Eye (tissue), 1 donor: ENCODE measurements at regions not wholly inside any gene's neighbourhood (a gene's known extent, or its start where the extent isn't known, plus 50 kb on each side); places are given as distances from the start of the nearest gene placed in this dataset.
"Not testable (repeated sequence)": the region's sequence is repeated elsewhere in the genome, so short reads cannot be mapped to it uniquely, and the experiment has no call there.

Experiments
- DNase-seq: peaks from one replicate; pipeline ENCODE4 v3.0.0-alpha.2; 2015

DNA sequence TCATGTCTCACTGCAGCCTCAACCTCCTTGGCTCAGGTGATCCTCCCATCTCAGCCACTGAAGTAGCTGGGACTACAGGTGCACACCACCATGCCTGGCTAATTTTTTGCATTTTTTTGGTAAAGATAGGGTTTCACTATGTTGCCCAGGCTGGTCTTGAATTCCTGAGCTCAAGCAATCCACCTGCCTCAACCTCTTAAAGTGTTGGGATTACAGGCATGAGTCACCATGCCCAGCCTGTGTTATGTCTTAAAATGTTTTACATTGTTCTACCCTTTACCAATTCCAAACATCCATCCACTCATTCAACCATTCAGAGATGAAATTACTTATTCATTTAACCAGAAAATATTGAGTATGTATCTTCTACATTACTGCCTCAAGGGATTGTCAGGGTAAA lies 111.6 kb upstream of the BTG1 start:
- no peak for DNase-seq

GRCh38 chr12:92255741-92256140 lies 110.1 kb upstream of the BTG1 start:
- no peak for DNase-seq

DNA sequence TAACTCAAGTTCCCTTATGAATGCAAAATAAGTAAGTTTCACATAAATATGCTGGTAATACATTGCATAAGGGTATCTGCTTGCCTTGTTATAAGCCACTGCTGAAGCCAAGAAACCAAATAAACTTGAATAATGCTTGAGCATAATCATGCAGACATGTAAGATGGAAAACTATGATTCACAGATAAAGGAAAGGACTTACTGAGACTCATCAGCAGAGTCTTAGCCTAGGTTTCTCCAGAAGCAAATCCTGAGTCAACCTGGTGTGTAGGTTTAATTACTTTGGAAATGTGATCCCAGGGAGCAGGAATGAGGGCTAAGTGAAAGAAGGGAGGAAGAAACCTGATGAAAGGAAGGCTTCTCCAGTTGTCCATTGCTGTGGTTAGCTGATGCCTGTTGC lies 107.7 kb upstream of the BTG1 start:
- DNase-seq, result no peak

DNA sequence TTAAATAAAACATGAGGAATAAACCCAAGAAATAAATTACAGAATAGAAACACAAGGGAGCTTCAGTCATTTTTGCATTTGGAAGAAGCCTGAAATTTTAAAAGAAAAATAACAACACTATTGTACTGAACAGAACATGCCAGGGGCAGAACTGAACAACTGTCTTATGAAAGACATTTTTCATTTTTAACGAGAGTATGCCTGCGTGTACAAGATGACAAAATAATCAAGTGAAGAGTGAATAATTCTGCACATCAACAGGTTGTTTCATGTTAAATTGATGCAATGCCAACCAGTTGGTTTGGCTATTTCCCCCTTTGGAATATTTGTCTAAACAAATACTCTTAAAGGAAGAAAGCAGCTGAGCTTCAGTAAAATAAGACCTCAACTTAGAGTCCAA lies 103.3 kb upstream of the BTG1 start:
- no peak for DNase-seq

- DNase-seq, result no peak
These were observed 98.4 kb upstream of the BTG1 start for GRCh38 chr12:92244036-92244435.

DNA sequence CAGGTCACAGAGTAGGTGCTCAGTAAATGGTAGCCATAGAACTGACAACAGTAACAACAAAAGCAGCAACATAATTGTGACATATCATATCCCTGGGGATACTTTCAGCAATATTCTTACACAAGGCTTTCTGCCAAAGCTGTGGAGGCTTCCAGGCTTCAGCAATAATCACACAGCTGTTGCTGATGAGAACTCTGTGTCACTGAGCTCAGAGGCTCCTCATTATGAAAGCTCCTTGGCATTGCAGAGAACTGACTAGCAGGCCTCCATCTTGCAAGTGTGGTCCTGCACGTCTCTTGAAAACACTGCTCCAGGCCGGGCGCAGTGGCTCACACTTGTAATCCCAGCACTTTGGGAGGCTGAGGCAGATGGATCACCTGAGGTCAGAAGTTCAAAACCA lies 97.3 kb upstream of the BTG1 start:
- DNase-seq, result no peak

DNA sequence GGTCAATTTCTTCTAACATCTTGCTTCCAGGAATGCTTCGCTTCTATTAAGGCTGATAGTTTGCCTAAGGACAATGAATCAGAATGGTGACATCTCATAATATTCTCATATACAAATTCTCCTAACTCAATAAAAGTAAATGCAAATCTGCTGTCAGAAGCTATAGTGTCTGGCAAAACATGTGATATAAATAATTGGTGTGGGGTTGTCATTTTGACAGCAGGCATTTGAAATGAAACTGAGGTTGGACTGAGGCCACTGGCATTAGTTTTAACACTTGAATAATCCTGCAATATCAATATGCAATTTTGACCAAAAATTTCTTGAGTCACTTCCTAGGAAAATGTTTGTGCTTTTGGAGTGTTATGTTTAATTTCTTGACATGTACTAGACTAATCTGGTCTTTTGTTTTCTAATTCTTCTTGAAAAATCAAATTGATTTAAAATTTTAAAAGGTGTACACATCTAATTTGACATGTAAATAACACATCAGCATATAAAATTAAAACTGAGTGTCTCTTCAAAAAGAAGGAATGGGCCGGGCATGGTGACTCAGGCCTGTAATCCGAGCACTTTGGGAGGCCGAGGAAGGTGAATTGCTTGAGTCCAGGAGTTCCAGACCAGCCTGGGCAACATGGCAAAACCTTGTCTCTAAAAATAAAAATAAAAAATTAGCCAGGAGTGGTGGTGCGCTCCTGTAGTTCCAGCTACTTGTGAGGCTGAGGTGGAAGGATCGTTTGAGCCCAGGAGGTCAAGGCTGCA lies 92.3 kb upstream of the BTG1 start:
- no peak for DNase-seq

- no peak for DNase-seq
These were observed 91.6 kb upstream of the BTG1 start for GRCh38 chr12:92237262-92237661.

GRCh38 chr12:92235703-92236472 lies 90.2 kb upstream of the BTG1 start:
- DNase-seq, result no peak

DNA sequence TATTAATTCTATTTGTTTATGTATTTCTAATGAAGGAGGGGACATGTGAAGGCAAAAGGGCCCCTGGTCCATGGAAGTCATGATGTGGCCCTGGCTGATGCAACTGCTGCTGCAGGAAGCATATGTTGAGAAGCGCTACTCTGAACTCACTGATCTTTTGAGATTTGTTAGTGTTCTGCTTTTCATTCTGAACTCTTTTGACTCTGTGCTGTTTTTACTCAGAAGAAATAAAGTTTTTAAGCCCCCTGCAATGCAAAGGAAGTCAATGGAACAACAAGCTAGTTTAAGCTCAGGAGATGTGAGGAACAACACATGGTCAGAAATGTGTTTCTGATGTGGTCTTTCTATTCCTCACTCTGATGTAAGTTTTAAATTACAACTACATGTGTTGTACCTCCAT lies 88.9 kb upstream of the BTG1 start:
- DNase-seq, result no peak

- no peak for DNase-seq
These were observed 87.8 kb upstream of the BTG1 start for GRCh38 chr12:92233346-92234015.

DNA sequence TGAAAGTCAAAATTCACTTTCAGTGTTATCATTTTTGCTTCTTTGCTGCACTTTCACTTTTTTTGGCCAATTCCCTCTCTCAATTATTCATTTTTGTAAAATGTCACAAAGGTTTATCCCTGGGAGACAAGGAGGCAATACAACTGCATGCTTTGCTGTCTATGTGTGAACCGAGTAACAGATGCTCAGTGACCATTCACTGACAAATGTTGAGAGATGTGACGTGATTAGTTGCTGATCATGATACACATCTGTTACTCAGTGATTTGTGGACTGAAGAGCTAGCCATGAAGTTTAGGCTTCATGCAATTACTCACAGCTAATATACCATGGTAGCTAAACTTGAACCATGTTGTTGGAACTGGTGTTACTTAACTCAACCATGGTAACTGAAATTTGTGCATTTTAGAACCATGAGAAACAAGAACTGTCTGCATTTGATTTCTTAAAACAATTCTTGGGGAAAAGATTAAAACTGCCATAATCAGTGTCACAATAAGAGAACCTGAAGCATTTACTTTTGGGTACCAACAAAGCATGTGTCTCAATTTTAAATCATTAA lies 86.8 kb upstream of the BTG1 start:
- DNase-seq, result not testable (repeated sequence)

- not testable (repeated sequence) for DNase-seq
These were observed 86.3 kb upstream of the BTG1 start for GRCh38 chr12:92231945-92232344.

DNA sequence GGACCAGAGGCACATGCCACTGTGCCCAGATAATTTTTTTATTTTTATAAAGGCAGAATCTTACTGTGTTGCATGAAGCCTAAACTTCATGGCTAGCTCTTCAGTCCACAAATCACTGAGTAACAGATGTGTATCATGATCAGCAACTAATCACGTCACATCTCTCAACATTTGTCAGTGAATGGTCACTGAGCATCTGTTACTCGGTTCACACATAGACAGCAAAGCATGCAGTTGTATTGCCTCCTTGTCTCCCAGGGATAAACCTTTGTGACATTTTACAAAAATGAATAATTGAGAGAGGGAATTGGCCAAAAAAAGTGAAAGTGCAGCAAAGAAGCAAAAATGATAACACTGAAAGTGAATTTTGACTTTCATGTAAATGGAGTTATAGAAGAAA lies 85.9 kb upstream of the BTG1 start:
- DNase-seq, result not testable (repeated sequence)

DNA sequence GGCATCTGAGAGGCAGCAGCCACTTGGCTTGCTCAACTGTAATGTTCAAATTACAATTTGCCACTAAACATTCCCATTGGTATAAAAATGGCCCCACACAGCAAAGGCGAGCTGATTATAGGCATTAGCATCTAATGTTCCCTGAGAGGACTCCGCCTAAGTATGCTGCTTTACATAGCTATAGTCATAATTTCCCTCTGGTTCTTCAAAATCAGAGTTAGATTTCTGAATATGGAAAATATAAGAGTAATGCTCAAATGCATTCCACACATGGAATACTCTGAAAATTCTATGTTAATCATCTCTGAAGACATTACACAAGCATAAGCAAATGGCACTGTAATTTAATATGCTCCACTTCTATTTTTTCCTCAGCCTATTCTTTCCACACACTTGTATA lies 83.7 kb upstream of the BTG1 start:
- DNase-seq, result no peak

DNA sequence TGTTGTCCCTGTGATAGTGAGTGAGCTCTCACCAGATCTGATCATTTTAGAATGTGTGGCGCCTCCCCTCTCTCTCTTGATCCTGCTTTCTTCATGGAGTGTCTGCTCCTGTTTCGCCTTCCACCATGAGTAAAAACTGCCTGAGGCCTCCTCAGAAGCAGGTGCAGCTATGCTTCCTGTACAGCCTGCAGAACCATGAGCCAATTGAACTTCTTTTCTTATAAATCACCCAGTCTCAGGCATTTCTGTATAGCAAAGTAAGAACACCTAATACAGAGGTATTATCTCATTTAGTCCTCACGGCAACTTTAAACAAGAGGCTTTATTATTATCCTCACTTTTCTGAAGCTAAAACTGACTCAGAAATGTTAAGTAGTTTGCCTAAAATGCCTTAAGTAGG lies 81.3 kb upstream of the BTG1 start:
- no peak for DNase-seq

DNA sequence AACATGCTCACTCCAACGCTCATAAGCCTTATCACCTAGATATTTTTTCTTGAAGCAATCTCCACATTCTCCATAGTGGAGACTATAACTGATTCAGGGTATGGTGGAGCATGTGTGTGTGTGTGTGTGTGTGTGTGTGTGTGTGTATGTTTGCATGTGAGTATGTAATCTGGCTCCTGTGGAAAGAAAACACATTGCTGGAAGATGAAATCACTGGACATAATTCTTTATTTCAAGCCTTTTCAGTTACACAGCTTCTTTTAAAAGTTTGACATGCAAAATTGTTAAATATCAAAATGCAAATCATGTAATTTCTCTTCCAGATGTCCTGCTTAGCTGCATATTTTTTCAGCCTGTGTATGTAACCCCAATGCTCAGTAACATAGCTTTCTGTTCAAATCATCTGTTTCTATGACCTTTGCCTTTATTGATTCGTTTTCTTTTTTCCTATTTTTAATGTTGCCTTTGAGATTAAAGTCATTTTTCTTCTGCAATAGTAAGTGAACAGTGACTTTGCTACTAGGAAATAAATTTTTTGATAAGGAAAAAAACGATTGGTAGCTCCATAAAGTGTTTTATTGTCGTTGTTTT lies 80.5 kb upstream of the BTG1 start:
- DNase-seq, result no peak

- no peak for DNase-seq
These were observed 79.2 kb upstream of the BTG1 start for GRCh38 chr12:92224685-92225331.

DNA sequence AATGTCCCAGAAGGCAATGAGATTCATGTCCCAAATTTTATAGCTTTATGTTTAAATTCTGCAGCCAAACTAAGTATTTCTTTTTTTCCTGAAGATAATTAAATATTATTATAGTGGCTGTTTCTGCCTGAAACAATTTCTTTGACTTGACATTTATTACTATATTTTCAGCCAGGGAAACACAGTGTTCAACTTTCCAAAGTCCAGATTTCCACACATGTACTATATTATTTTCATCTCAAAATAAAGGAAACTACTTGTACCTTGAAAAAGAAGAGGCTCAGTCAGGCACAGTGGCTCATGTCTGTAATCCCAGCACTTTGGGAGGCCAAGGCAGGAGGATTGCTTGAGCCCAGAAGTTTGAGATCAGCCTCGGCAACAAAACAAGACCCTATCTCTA lies 77.8 kb upstream of the BTG1 start:
- DNase-seq, result no peak

- no peak for DNase-seq
These were observed 76.1 kb upstream of the BTG1 start for GRCh38 chr12:92221656-92222315.

GRCh38 chr12:92218394-92219077 lies 72.9 kb upstream of the BTG1 start:
- no peak for DNase-seq

GRCh38 chr12:92216092-92216491 lies 70.4 kb upstream of the BTG1 start:
- no peak for DNase-seq
